Fibroblast of the aortic adventitia (primary cell): ENCODE measurements at regions not wholly inside any gene's neighbourhood (a gene's known extent, or its start where the extent isn't known, plus 50 kb on each side); places are given as distances from the start of the nearest gene placed in this dataset.

Experiments used
- DNase-seq: peaks from one replicate; pipeline ENCODE4 v3.0.0-alpha.2; 2010; ENCODE audit warnings: low read depth
- H3K4me3 ChIP-seq: 2 replicates; pipeline ENCODE4 v1.5.1; 2011; ENCODE audit warnings: low read depth, mild to moderate bottlenecking, control low read depth, low read length, moderate library complexity
- CTCF ChIP-seq: IDR thresholded peaks from 2 replicates; pipeline ENCODE4 v1.5.1; 2011; ENCODE audit warnings: mild to moderate bottlenecking, low read length, control low read depth, inconsistent platforms; ENCODE audit not compliant: insufficient read depth

DNA sequence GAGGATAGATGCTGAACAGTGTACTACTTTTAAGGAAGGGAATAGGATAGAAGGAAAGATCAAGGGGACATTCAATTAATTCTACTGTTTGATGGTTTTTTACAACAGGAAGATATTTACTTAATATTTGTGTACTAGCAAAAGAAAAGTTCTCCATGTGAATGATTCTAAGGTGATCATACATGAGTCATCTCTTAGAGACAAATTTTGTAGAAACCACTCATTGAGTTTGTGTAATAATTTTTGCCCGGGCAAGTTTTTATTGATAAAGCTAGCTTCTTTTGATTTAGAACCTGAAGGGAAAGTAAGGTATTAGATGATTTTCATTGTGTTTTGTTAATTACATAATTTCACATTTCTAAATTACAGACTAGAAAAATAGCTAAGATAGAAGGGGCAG lies 172.8 kb upstream of the PSMD7 start:
- H3K4me3 ChIP-seq = no peak overlapping the region
- DNase-seq = no peak
- TF ChIP-seq CTCF = no peak

- no peak for TF ChIP-seq CTCF
- no peak for DNase-seq
- no peak overlapping the region for H3K4me3 ChIP-seq
Observed at GRCh38 chr16:74123195-74123594, 173.4 kb upstream of the PSMD7 start.

- no peak for DNase-seq
- no peak overlapping the region for H3K4me3 ChIP-seq
- no peak for TF ChIP-seq CTCF
Observed at GRCh38 chr16:74117798-74118197, 178.8 kb upstream of the PSMD7 start.

DNA sequence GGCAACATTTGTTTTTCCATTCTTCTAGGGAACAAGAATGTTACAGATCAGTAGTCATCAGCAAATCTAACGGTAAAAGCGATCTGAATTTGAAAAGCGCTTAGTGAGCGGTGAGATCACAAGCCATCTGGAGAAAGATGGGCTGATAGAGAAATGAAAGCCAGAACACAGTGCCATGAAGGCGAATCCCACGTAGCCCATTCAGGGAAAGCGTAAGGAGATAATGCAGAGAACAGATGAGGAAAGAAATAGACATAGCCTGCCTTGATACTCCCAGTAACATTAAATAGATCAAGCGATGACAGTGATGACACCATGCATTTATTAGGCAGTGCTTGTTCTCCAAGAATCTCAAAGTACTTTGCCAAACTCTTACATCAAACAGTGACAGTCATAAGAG lies 183.1 kb upstream of the PSMD7 start:
- H3K4me3 ChIP-seq = no peak overlapping the region
- TF ChIP-seq CTCF = no peak
- DNase-seq = no peak

GRCh38 chr16:74111456-74111982 lies 185.1 kb upstream of the PSMD7 start:
- no peak for TF ChIP-seq CTCF
- DNase-seq = no peak

DNA sequence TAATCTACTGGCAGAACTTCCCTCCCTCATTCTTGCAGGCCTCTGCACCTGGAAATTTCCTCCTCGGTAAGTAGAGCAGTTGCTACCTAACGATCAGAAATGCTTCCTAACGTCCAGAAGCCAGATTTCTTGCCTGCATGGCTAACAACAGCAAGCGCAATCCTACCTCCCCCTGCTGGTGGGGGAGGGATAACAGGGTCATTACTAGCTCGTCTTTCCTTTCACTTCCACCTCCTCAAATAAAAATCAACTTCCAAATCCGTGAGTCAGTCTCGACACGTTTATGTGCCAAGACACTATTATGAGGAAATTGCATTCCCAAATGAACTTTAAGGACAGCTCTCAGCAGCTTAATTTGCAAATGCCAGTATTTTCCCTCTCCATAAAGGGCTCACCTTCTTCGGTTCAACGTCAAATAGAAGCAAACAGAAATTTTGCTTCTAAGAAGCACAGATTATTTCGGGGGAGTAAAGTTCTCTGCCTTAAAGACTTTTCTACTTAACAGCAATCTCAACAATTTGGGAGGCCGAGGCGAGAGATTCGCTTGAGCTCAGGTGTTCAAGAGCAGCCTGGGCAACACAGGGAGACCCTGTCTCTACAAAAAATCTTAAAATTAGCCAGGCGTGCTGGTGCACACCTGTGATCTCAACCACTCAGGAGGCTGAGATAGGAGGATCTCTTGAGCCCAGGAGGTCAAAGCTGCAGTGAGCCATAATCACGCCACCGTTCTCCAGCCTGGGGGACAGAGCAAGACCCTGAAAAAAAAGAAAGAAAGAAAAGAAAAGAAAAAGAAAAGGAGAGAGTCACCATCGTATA lies 188.6 kb upstream of the PSMD7 start:
- peak; percentile 3 for TF ChIP-seq CTCF
- no peak overlapping the region for H3K4me3 ChIP-seq
- DNase-seq = no peak

More at GRCh38 chr16:74111456-74111982, 185.1 kb upstream of the PSMD7 start:
- H3K4me3 ChIP-seq = no peak overlapping the region
